IPS-20b (cell line): ENCODE measurements at regions not wholly inside any gene's neighbourhood (a gene's known extent, or its start where the extent isn't known, plus 50 kb on each side); places are given as distances from the start of the nearest gene placed in this dataset.

Experiments
- H3K27ac ChIP-seq: one replicate; pipeline ENCODE4 v1.5.1; 2013; ENCODE audit warnings: low read length
- H3K27me3 ChIP-seq: 2 replicates; pipeline ENCODE4 v1.6.1; 2013; ENCODE audit warnings: mild to moderate bottlenecking, low read length, inconsistent platforms; ENCODE audit not compliant: insufficient read depth
- H3K36me3 ChIP-seq: 2 replicates; pipeline ENCODE4 v1.6.1; 2013; ENCODE audit warnings: low read depth, mild to moderate bottlenecking, inconsistent platforms, low read length, moderate library complexity; ENCODE audit not compliant: insufficient read depth
- H3K4me1 ChIP-seq: 2 replicates; pipeline ENCODE4 v1.6.1; 2013; ENCODE audit warnings: mild to moderate bottlenecking, control low read depth, inconsistent platforms, low read length, moderate library complexity; ENCODE audit not compliant: insufficient read depth
- H3K4me3 ChIP-seq: 2 replicates; pipeline ENCODE4 v1.5.1; 2013; ENCODE audit warnings: mild to moderate bottlenecking, low read length, inconsistent platforms
- H3K9ac ChIP-seq: 2 replicates; pipeline ENCODE4 v1.6.1; 2013; ENCODE audit warnings: low read depth, mild to moderate bottlenecking, inconsistent platforms, low read length, moderate library complexity
- H3K9me3 ChIP-seq: 2 replicates; pipeline ENCODE4 v1.6.1; 2013; ENCODE audit warnings: mild to moderate bottlenecking, low read depth, low read length, inconsistent platforms; ENCODE audit not compliant: insufficient read depth

GRCh38 chr1:71345491-71345890 is 264.7 kb upstream of the ZRANB2 start:
- Histone ChIP-seq H3K36me3 (no peaks in the 10 kb centered on the region), H3K9me3 (peaks cover 37% of the 10 kb centered on the region), H3K27me3 (no peaks in the 10 kb centered on the region), H3K9ac (no peak overlapping the region), H3K27ac (no peak overlapping the region), H3K4me3 (no peak overlapping the region), H3K4me1 (no peaks in the 10 kb centered on the region)

- peaks cover 53% of the 10 kb centered on the region for H3K9me3 ChIP-seq
- no peak overlapping the region for H3K27ac ChIP-seq
- no peak overlapping the region for H3K9ac ChIP-seq
- no peaks in the 10 kb centered on the region for H3K27me3 ChIP-seq
- no peaks in the 10 kb centered on the region for H3K4me1 ChIP-seq
- H3K4me3 ChIP-seq: no peak overlapping the region
- no peaks in the 10 kb centered on the region for H3K36me3 ChIP-seq
These were observed 263.0 kb upstream of the ZRANB2 start for GRCh38 chr1:71343686-71344416.

DNA sequence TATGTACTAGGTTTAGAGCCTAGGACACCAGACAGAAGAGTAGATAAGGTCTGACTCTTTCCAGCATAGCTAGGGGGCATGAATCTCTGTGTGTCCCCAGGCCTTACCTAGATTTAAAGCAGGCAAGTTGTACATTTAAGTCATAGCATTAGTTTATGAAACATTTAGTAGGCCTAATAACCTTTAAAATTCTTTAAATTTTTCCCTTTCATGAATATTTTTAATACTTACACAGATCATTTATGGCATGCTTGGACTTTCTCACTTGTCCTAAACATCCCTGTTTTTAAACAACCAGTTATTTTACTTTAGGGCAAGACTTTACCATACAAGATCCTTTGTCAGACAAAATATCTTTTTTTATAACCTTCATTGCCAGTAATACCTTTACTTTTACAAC is 258.4 kb upstream of the ZRANB2 start:
- Histone ChIP-seq H3K4me1 (no peaks in the 10 kb centered on the region), H3K36me3 (no peaks in the 10 kb centered on the region), H3K9me3 (peaks cover 78% of the 10 kb centered on the region), H3K27me3 (no peaks in the 10 kb centered on the region), H3K4me3 (no peak overlapping the region), H3K27ac (no peak overlapping the region), H3K9ac (no peak overlapping the region)

DNA sequence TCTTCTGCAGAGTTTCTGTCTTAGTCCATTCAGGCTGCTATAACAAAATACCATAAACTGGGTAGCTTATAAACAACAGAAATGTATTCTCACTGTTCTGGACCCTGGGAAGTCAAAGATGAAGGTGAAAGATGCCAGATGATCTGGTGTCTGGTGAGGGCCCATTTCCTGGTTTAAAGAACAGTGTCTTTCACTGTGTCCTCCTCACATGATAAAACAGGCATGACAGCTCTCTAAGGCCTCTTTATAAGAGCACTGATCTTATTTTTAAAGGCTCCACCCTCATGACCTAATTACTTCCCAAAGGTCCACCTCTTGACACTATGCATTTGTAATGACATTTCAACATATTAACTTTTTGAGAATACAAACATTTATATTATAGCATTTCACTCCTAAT is 250.2 kb upstream of the ZRANB2 start:
- H3K27me3 ChIP-seq: no peaks in the 10 kb centered on the region
- H3K27ac ChIP-seq: no peak overlapping the region
- H3K9me3 ChIP-seq: peaks cover 13% of the 10 kb centered on the region; the same call in 1 of the 2 replicates
- no peaks in the 10 kb centered on the region for H3K36me3 ChIP-seq
- H3K9ac ChIP-seq: no peak overlapping the region
- no peaks in the 10 kb centered on the region for H3K4me1 ChIP-seq
- H3K4me3 ChIP-seq: no peak overlapping the region

DNA sequence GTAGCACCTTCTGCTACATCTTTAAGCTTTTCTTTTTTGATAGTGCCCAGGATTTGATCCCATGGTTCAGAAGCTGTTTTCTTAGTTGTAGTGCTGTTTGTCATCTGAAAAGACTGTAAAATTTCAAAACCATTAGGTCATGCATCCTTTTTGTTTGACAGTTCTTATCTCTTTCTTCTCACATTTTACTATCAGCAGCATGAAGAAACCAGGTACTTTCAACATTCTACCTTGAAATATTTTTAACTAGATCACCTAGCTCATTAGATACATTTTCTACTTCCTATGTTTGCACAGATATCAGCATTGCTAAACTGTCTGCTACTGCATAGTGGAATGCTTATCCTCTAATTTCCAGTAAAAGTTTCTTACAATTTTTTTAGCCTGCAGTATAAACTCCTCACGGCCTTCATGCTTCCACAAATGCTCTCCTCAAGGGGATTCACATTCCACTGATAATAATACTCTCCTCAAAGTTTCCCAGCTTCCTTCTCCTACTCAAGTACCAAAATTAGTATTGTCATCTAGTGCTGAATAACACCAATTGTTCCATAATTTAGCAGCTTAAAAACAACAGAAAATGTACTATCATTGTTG is 243.9 kb upstream of the ZRANB2 start:
- no peaks in the 10 kb centered on the region for H3K27me3 ChIP-seq
- no peaks in the 10 kb centered on the region for H3K4me1 ChIP-seq
- H3K36me3 ChIP-seq: no peaks in the 10 kb centered on the region
- H3K9me3 ChIP-seq: no peaks in the 10 kb centered on the region
- H3K27ac ChIP-seq: no peak overlapping the region
- no peak overlapping the region for H3K9ac ChIP-seq
- no peak overlapping the region for H3K4me3 ChIP-seq

DNA sequence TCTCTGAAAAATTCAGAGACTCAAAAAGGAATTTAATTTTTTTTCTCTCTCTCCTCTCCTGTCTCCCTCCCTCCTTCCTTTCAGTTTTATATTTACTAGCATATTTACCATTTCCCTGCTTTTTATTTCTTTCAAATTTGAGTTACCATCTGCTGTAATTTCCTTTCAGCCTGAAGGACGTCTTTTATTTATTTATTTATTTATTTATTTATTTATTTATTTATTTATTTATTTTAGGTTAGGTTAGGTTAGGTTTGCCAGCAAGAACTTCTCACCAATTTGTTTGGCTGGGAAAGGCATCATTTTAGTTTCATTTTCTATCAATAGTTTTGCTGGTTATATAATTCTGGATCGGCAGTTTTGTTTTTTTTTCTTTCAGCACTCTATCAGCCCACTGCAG is 231.7 kb upstream of the ZRANB2 start:
- H3K27me3 ChIP-seq: no peaks in the 10 kb centered on the region
- H3K9ac ChIP-seq: no peak overlapping the region
- H3K36me3 ChIP-seq: no peaks in the 10 kb centered on the region
- peaks cover 6% of the 10 kb centered on the region; the same call in 1 of the 2 replicates for H3K9me3 ChIP-seq
- H3K4me1 ChIP-seq: peaks cover 1% of the 10 kb centered on the region; the same call in 1 of the 2 replicates
- H3K4me3 ChIP-seq: no peak overlapping the region
- H3K27ac ChIP-seq: no peak overlapping the region

DNA sequence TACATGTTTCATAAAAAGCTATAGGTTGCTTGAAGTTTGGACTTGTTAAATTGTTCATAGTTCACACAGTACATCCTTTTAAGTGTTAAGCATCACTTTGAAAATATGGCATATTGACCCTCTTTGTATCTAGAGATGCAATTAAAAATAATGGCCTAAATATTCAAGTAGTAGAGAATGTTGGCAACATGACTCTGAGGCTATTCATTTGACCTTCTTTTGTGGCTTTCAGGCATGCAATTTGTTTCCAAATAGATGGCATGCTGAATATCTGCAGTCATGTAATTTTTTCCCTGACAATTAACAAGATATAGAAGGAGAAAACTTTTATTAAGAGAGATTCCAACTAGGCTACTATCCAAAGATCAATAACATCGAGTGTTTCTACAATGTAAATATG is 230.5 kb upstream of the ZRANB2 start:
- Histone ChIP-seq H3K36me3 (no peaks in the 10 kb centered on the region), H3K27ac (no peak overlapping the region), H3K27me3 (no peaks in the 10 kb centered on the region), H3K9ac (no peak overlapping the region), H3K4me3 (no peak overlapping the region), H3K9me3 (peaks cover 6% of the 10 kb centered on the region; the same call in 1 of the 2 replicates), H3K4me1 (peaks cover 6% of the 10 kb centered on the region; the same call in 1 of the 2 replicates)

DNA sequence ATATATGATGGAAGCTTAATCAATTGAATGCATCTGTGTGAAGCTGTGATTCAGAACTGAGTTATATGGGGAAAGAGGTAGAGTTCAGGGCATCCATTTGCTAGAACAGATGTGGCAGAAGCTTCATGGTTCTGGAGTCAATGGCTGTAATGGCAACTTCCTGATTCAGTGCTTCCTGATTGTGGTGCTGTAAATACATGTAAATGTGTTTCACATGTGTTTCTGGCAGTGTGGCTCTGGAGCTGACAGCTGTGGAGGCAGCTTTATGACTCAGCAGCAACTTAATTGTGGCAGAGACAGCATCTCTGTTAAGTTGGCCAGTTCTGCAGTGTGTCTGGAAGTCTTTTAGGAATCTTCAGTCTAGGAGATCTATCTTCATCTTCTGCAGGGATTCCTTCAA is 226.6 kb upstream of the ZRANB2 start:
- Histone ChIP-seq H3K9me3 (no peaks in the 10 kb centered on the region), H3K9ac (no peak overlapping the region), H3K4me1 (peaks cover 6% of the 10 kb centered on the region; the same call in 1 of the 2 replicates), H3K36me3 (no peaks in the 10 kb centered on the region), H3K27me3 (no peaks in the 10 kb centered on the region), H3K4me3 (no peak overlapping the region), H3K27ac (no peak overlapping the region)

- no peak overlapping the region for H3K9ac ChIP-seq
- H3K27ac ChIP-seq: no peak overlapping the region
- no peaks in the 10 kb centered on the region for H3K9me3 ChIP-seq
- no peaks in the 10 kb centered on the region for H3K27me3 ChIP-seq
- peaks cover 6% of the 10 kb centered on the region; the same call in 1 of the 2 replicates for H3K4me1 ChIP-seq
- no peaks in the 10 kb centered on the region for H3K36me3 ChIP-seq
- no peak overlapping the region for H3K4me3 ChIP-seq
These were observed 223.3 kb upstream of the ZRANB2 start for GRCh38 chr1:71304125-71304524.

GRCh38 chr1:71303617-71304041 is 222.8 kb upstream of the ZRANB2 start:
- Histone ChIP-seq H3K27ac (no peak overlapping the region), H3K9me3 (no peaks in the 10 kb centered on the region), H3K9ac (no peak overlapping the region), H3K4me3 (no peak overlapping the region), H3K36me3 (no peaks in the 10 kb centered on the region), H3K4me1 (peaks cover 6% of the 10 kb centered on the region; the same call in 1 of the 2 replicates), H3K27me3 (no peaks in the 10 kb centered on the region)

DNA sequence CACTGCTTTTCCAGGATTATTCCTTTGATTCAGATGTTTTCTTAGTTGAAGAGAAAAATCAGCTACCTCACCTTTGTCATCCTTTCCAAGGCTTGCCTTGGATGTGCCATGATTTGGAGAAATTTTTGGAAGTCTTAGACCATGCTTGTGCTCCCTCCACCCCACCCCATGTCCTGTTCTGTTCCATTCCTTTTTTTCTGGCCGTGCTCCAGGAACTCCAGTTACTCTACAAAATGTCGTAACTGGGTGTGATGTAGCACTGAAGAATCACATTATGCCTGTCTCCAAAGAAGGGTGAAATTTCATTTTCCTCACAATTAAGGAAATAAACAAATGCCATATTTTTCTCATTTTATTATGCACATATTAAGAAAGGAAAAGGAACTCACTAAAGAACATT is 217.8 kb upstream of the ZRANB2 start:
- Histone ChIP-seq H3K9ac (no peak overlapping the region), H3K4me3 (no peak overlapping the region), H3K27ac (no peak overlapping the region), H3K4me1 (no peaks in the 10 kb centered on the region), H3K27me3 (no peaks in the 10 kb centered on the region), H3K9me3 (no peaks in the 10 kb centered on the region), H3K36me3 (no peaks in the 10 kb centered on the region)

GRCh38 chr1:71296551-71297134 is 215.8 kb upstream of the ZRANB2 start:
- Histone ChIP-seq H3K36me3 (no peaks in the 10 kb centered on the region), H3K4me3 (no peak overlapping the region), H3K4me1 (no peaks in the 10 kb centered on the region), H3K27ac (no peak overlapping the region), H3K27me3 (no peaks in the 10 kb centered on the region), H3K9ac (no peak overlapping the region), H3K9me3 (no peaks in the 10 kb centered on the region)
